ENCODE measurements at regions not wholly inside any gene's neighbourhood (a gene's known extent, or its start where the extent isn't known, plus 50 kb on each side); places are given as distances from the start of the nearest gene placed in this dataset.

- TF ChIP-seq CTCF (IDR thresholded peaks at IDR 0.05) (no peak), POLR2AphosphoS5 (IDR thresholded peaks at IDR 0.05) (no peak), POLR2A (IDR thresholded peaks at IDR 0.05) (no peak), EP300 (IDR thresholded peaks at IDR 0.05) (no peak)
Measured at GRCh38 chr2:228268301-228268700, 86.8 kb upstream of the SPHKAP start.
